Fibroblast of lung (primary cell): ENCODE measurements at regions not wholly inside any gene's neighbourhood (a gene's known extent, or its start where the extent isn't known, plus 50 kb on each side); places are given as distances from the start of the nearest gene placed in this dataset.

ENCODE experiments used
- EZH2 ChIP-seq: IDR thresholded peaks from 2 replicates; pipeline ENCODE4 v1.5.1; 2012; ENCODE audit warnings: low read length, control low read depth, mild to moderate bottlenecking; ENCODE audit errors: missing control alignments
- TF ChIP-seq, protein P1 (sequence below), 2 donors: IDR thresholded peaks in 1 of 2; conservative IDR thresholded peaks in 1 of 2; 1 replicate in 1 of 2; 2 replicates in 1 of 2; pipeline ENCODE4 v1.5.1; 2011 to 2012; ENCODE audit warnings: low read length in 2 of 2, control low read depth in 1 of 2, inconsistent platforms in 1 of 2, low read depth in 1 of 2, mild to moderate bottlenecking in 1 of 2

DNA sequence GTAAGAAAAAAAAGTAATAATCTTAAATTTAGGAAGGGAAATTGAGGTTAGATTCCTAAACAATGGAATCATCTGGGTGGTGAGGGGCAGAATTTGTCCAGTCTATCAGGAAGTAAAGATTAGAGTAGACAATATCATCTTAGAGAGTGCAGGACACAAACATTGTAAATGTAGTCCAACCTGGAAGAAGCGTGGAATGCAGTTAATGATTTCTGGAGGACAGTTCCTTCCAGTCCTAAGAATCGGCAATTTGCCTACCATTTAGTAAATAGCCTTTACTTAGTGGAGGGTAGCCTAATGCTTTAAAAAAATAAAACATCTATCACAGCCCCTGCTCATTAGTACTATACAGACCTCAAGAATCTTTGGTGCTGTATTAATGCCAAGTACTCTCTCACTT is 147.5 kb upstream of the TTC29 start:
- TF ChIP-seq, protein P1, sequence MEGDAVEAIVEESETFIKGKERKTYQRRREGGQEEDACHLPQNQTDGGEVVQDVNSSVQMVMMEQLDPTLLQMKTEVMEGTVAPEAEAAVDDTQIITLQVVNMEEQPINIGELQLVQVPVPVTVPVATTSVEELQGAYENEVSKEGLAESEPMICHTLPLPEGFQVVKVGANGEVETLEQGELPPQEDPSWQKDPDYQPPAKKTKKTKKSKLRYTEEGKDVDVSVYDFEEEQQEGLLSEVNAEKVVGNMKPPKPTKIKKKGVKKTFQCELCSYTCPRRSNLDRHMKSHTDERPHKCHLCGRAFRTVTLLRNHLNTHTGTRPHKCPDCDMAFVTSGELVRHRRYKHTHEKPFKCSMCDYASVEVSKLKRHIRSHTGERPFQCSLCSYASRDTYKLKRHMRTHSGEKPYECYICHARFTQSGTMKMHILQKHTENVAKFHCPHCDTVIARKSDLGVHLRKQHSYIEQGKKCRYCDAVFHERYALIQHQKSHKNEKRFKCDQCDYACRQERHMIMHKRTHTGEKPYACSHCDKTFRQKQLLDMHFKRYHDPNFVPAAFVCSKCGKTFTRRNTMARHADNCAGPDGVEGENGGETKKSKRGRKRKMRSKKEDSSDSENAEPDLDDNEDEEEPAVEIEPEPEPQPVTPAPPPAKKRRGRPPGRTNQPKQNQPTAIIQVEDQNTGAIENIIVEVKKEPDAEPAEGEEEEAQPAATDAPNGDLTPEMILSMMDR (conservative IDR thresholded peaks at IDR 0.05 in 1 of 2, IDR thresholded peaks at IDR 0.05 in 1 of 2; ENCODE audit: low read depth in 1 of 2, low read length in 2 of 2): no peak
- TF ChIP-seq EZH2: no peak
